Mucosa of descending colon (tissue), 3 donors: ENCODE measurements at regions not wholly inside any gene's neighbourhood (a gene's known extent, or its start where the extent isn't known, plus 50 kb on each side); places are given as distances from the start of the nearest gene placed in this dataset.

ENCODE experiments used
- ATAC-seq: fragments of 200-7000 bp; cut with Tn5 transposase; one replicate; pipeline ENCODE4 v1.9.1; 2020; ENCODE audit warnings: mild to moderate bottlenecking, moderate library complexity
- DNase-seq, 3 donors: peaks; one replicate each; pipeline ENCODE4 v3.0.0-alpha.2; 2020
- H3K36me3 ChIP-seq: fragments of 200-600 bp; one replicate; pipeline ENCODE4 v1.8.0; 2021; ENCODE audit warnings: low read depth, mild to moderate bottlenecking
- H3K4me1 ChIP-seq: fragments of 200-600 bp; one replicate; pipeline ENCODE4 v1.8.0; 2021; ENCODE audit warnings: low read depth, mild to moderate bottlenecking
- H3K4me3 ChIP-seq: fragments of 200-600 bp; one replicate; pipeline ENCODE4 v1.8.0; 2021; ENCODE audit warnings: mild to moderate bottlenecking
- H3K9me3 ChIP-seq: fragments of 200-600 bp; one replicate; pipeline ENCODE4 v1.8.0; 2021; ENCODE audit warnings: mild to moderate bottlenecking
- CTCF ChIP-seq: fragments of 200-600 bp; IDR thresholded peaks from one replicate; pipeline ENCODE4 v1.8.0; 2022; ENCODE audit warnings: antibody characterized with exemption, mild to moderate bottlenecking
- intact Hi-C, 2 donors: fragments of 100-400 bp; cut with DNase I in 1 of 2; cut with micrococcal nuclease in 1 of 2; formaldehyde crosslinking; loops; one replicate each; pipeline versions ENCODE4 v1.11.0 to v1.11.1; 2022; cut with DNase I, micrococcal nuclease
- donor health status: DM: no; HTN: no; CAD: no; lungs with moderate emphysema.
- donor health status: DM: no; HTN: no; CAD: no.
- donor health status: DM: no; HTN: yes; CAD: no.

- ATAC-seq: no peak
- intact Hi-C loops: no loop called here
- no peak overlapping the region for H3K4me3 ChIP-seq
- no peak for DNase-seq
- H3K36me3 ChIP-seq: no peaks in the 10 kb centered on the region
- no peak for TF ChIP-seq CTCF
- no peaks in the 10 kb centered on the region for H3K4me1 ChIP-seq
- no peaks in the 10 kb centered on the region for H3K9me3 ChIP-seq
Observed at GRCh38 chr2:16315458-16315835, 350.2 kb downstream of the CYRIA start.

GRCh38 chr2:16314691-16315457 lies 350.8 kb downstream of the CYRIA start:
- no peak for ATAC-seq
- H3K9me3 ChIP-seq: no peaks in the 10 kb centered on the region
- H3K4me1 ChIP-seq: no peaks in the 10 kb centered on the region
- intact Hi-C loops: no loop called here
- no peaks in the 10 kb centered on the region for H3K36me3 ChIP-seq
- no peak for DNase-seq
- no peak overlapping the region for H3K4me3 ChIP-seq
- TF ChIP-seq CTCF: no peak

GRCh38 chr2:16314001-16314400 lies 351.6 kb downstream of the CYRIA start:
- intact Hi-C loops: no loop called here
- Histone ChIP-seq H3K4me3 (no peak overlapping the region), H3K9me3 (no peaks in the 10 kb centered on the region), H3K4me1 (no peaks in the 10 kb centered on the region), H3K36me3 (no peaks in the 10 kb centered on the region)
- no peak for DNase-seq
- TF ChIP-seq CTCF: no peak
- no peak for ATAC-seq

GRCh38 chr2:16313235-16313975 lies 352.2 kb downstream of the CYRIA start:
- TF ChIP-seq CTCF: no peak
- Histone ChIP-seq H3K36me3 (no peaks in the 10 kb centered on the region), H3K9me3 (no peaks in the 10 kb centered on the region), H3K4me1 (no peaks in the 10 kb centered on the region), H3K4me3 (no peak overlapping the region)
- ATAC-seq (no peak), DNase-seq (no peak)
- intact Hi-C loops: no loop called here

GRCh38 chr2:16312771-16313170 lies 352.9 kb downstream of the CYRIA start:
- TF ChIP-seq CTCF: no peak
- Histone ChIP-seq H3K9me3 (no peaks in the 10 kb centered on the region), H3K4me1 (no peaks in the 10 kb centered on the region), H3K4me3 (no peak overlapping the region), H3K36me3 (no peaks in the 10 kb centered on the region)
- no peak for ATAC-seq
- no peak for DNase-seq
- intact Hi-C loops: no loop called here
